ENCODE measurements at regions not wholly inside any gene's neighbourhood (a gene's known extent, or its start where the extent isn't known, plus 50 kb on each side); places are given as distances from the start of the nearest gene placed in this dataset.

DNA sequence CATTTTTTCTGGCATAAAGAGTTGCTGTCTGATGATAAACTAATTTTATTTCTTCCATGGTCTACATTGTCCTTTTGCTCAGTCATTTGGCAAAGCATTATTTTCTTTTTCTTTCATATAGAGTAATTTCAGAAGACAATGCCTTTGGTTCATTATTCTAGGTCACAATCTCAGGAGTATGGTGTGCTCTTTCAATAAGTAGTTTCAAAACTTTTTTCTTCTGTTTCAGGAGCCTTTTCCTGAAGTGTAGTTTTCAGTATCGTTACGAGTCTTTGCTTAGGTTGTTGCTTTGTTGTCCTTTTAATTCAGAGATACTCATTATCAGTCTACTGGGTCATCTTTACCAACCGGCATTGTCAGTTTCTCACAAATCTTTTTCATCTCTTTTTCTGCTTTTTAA is 100.4 kb upstream of the GPC1 start:
- Histone ChIP-seq H4K20me1 (ENCODE audit: control insufficient read depth, extremely low read depth, insufficient read depth, low read length) (no peaks in the 10 kb centered on the region), H3K4me1 (ENCODE audit: control insufficient read depth, extremely low read depth, insufficient read depth, low read length) (no peaks in the 10 kb centered on the region)

GRCh38 chr2:240336820-240337427 is 98.5 kb upstream of the GPC1 start:
- no peak for DNase-seq (ENCODE audit: low read depth in 2 of 2)

More for the DNA sequence above, 100.4 kb upstream of the GPC1 start:
- Histone ChIP-seq H3K4me3 (replicated peaks in 1 of 4; ENCODE audit: control extremely low read depth in 1 of 4, insufficient read depth in 1 of 4, low read depth in 3 of 4, low read length in 4 of 4) (no peak overlapping the region), H3K27me3 (ENCODE audit: control insufficient read depth, insufficient read depth, low read length) (peaks cover 16% of the 10 kb centered on the region), H3K27ac (ENCODE audit: insufficient read depth, low read length) (no peak overlapping the region), H3K9me3 (ENCODE audit: control insufficient read depth, insufficient read depth, low read depth, low read length) (no peaks in the 10 kb centered on the region), H3K9ac (ENCODE audit: insufficient read depth, low read length) (no peak overlapping the region), H3K79me2 (ENCODE audit: control insufficient read depth, insufficient read depth, low read length) (no peaks in the 10 kb centered on the region), H2AFZ (ENCODE audit: low read length) (no peak overlapping the region), H3K4me2 (ENCODE audit: extremely low read depth, insufficient read depth, low read length) (no peak overlapping the region), H3K36me3 (ENCODE audit: control insufficient read depth, insufficient read depth, low read length) (no peaks in the 10 kb centered on the region)
- no peak for DNase-seq (ENCODE audit: low read depth in 2 of 2)
- TF ChIP-seq EZH2 (IDR thresholded peaks at IDR 0.05; ENCODE audit: low read length, missing control alignments), result no peak
- TF ChIP-seq, protein P1, sequence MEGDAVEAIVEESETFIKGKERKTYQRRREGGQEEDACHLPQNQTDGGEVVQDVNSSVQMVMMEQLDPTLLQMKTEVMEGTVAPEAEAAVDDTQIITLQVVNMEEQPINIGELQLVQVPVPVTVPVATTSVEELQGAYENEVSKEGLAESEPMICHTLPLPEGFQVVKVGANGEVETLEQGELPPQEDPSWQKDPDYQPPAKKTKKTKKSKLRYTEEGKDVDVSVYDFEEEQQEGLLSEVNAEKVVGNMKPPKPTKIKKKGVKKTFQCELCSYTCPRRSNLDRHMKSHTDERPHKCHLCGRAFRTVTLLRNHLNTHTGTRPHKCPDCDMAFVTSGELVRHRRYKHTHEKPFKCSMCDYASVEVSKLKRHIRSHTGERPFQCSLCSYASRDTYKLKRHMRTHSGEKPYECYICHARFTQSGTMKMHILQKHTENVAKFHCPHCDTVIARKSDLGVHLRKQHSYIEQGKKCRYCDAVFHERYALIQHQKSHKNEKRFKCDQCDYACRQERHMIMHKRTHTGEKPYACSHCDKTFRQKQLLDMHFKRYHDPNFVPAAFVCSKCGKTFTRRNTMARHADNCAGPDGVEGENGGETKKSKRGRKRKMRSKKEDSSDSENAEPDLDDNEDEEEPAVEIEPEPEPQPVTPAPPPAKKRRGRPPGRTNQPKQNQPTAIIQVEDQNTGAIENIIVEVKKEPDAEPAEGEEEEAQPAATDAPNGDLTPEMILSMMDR (conservative IDR thresholded peaks at IDR 0.05 in 1 of 2, IDR thresholded peaks at IDR 0.05 in 1 of 2; ENCODE audit: low read depth in 1 of 2, low read length in 2 of 2), result no peak

GRCh38 chr2:240338274-240338673 is 97.2 kb upstream of the GPC1 start:
- DNase-seq (ENCODE audit: low read depth in 2 of 2), result no peak
- Histone ChIP-seq H3K4me2 (ENCODE audit: extremely low read depth, insufficient read depth, low read length) (no peak overlapping the region), H3K27me3 (ENCODE audit: control insufficient read depth, insufficient read depth, low read length) (peaks cover 16% of the 10 kb centered on the region), H3K27ac (ENCODE audit: insufficient read depth, low read length) (no peak overlapping the region), H3K9ac (ENCODE audit: insufficient read depth, low read length) (no peak overlapping the region), H3K79me2 (ENCODE audit: control insufficient read depth, insufficient read depth, low read length) (no peaks in the 10 kb centered on the region), H3K4me3 (replicated peaks in 1 of 4; ENCODE audit: control extremely low read depth in 1 of 4, insufficient read depth in 1 of 4, low read depth in 3 of 4, low read length in 4 of 4) (no peak overlapping the region), H3K36me3 (ENCODE audit: control insufficient read depth, insufficient read depth, low read length) (no peaks in the 10 kb centered on the region), H3K9me3 (ENCODE audit: control insufficient read depth, insufficient read depth, low read depth, low read length) (no peaks in the 10 kb centered on the region), H3K4me1 (ENCODE audit: control insufficient read depth, extremely low read depth, insufficient read depth, low read length) (no peaks in the 10 kb centered on the region), H4K20me1 (ENCODE audit: control insufficient read depth, extremely low read depth, insufficient read depth, low read length) (no peaks in the 10 kb centered on the region), H2AFZ (ENCODE audit: low read length) (no peak overlapping the region)
- TF ChIP-seq, protein P1 (conservative IDR thresholded peaks at IDR 0.05 in 1 of 2, IDR thresholded peaks at IDR 0.05 in 1 of 2; ENCODE audit: low read depth in 1 of 2, low read length in 2 of 2), result no peak
- TF ChIP-seq EZH2 (IDR thresholded peaks at IDR 0.05; ENCODE audit: low read length, missing control alignments), result no peak

More at GRCh38 chr2:240336820-240337427, 98.5 kb upstream of the GPC1 start:
- TF ChIP-seq, protein P1 (conservative IDR thresholded peaks at IDR 0.05 in 1 of 2, IDR thresholded peaks at IDR 0.05 in 1 of 2; ENCODE audit: low read depth in 1 of 2, low read length in 2 of 2), result no peak
- TF ChIP-seq EZH2 (IDR thresholded peaks at IDR 0.05; ENCODE audit: low read length, missing control alignments), result no peak
- Histone ChIP-seq H4K20me1 (ENCODE audit: control insufficient read depth, extremely low read depth, insufficient read depth, low read length) (no peaks in the 10 kb centered on the region), H3K4me3 (replicated peaks in 1 of 4; ENCODE audit: control extremely low read depth in 1 of 4, insufficient read depth in 1 of 4, low read depth in 3 of 4, low read length in 4 of 4) (no peak overlapping the region), H3K36me3 (ENCODE audit: control insufficient read depth, insufficient read depth, low read length) (no peaks in the 10 kb centered on the region), H2AFZ (ENCODE audit: low read length) (no peak overlapping the region), H3K79me2 (ENCODE audit: control insufficient read depth, insufficient read depth, low read length) (no peaks in the 10 kb centered on the region), H3K9me3 (ENCODE audit: control insufficient read depth, insufficient read depth, low read depth, low read length) (no peaks in the 10 kb centered on the region), H3K27me3 (ENCODE audit: control insufficient read depth, insufficient read depth, low read length) (peaks cover 16% of the 10 kb centered on the region), H3K9ac (ENCODE audit: insufficient read depth, low read length) (no peak overlapping the region), H3K4me1 (ENCODE audit: control insufficient read depth, extremely low read depth, insufficient read depth, low read length) (no peaks in the 10 kb centered on the region), H3K27ac (ENCODE audit: insufficient read depth, low read length) (no peak overlapping the region), H3K4me2 (ENCODE audit: extremely low read depth, insufficient read depth, low read length) (no peak overlapping the region)
